ENCODE measurements at regions not wholly inside any gene's neighbourhood (a gene's known extent, or its start where the extent isn't known, plus 50 kb on each side); places are given as distances from the start of the nearest gene placed in this dataset.

- Histone ChIP-seq H2AK9ac (replicated peaks; ENCODE audit: low read depth, low read length, poor library complexity) (no peak overlapping the region), H2AFZ (replicated peaks; ENCODE audit: low read length, poor library complexity) (no peak overlapping the region), H3K14ac (replicated peaks; ENCODE audit: low read depth, low read length) (no peak overlapping the region), H4K20me1 (ENCODE audit: insufficient read depth, low read length) (no peaks in the 10 kb centered on the region), H3K9me1 (ENCODE audit: insufficient read depth, low read length) (no peaks in the 10 kb centered on the region), H3K56ac (ENCODE audit: extremely low read depth, insufficient read depth, low read length) (no peak overlapping the region), H3K4ac (ENCODE audit: low read depth, low read length) (no peak overlapping the region), H2BK5ac (ENCODE audit: low read depth, low read length, poor library complexity, severe bottlenecking) (no peak overlapping the region), H3K4me3 (ENCODE audit: insufficient read depth, low read depth, low read length) (no peak overlapping the region), H3K18ac (ENCODE audit: low read depth, low read length) (no peak overlapping the region), H3K23ac (ENCODE audit: low read depth, low read length) (no peak overlapping the region), H2BK20ac (ENCODE audit: low read depth, low read length) (no peak overlapping the region), H2BK15ac (ENCODE audit: low read depth, low read length) (no peak overlapping the region), H3K27me3 (ENCODE audit: control insufficient read depth, insufficient read depth, low read length) (peaks cover 23% of the 10 kb centered on the region; the same call in 1 of the 2 replicates), H4K91ac (ENCODE audit: insufficient read depth, low read depth, low read length) (no peak overlapping the region), H3K4me1 (ENCODE audit: control insufficient read depth, insufficient read depth, low read length) (no peaks in the 10 kb centered on the region), H2AK5ac (ENCODE audit: low read depth, low read length) (no peak overlapping the region), H2BK120ac (ENCODE audit: low read depth, low read length) (no peak overlapping the region), H3K27ac (ENCODE audit: insufficient read depth, low read length) (no peak overlapping the region), H3K9me3 (ENCODE audit: control insufficient read depth, insufficient read depth, low read length) (peaks cover 5% of the 10 kb centered on the region; the same call in 1 of the 2 replicates), H3K9ac (ENCODE audit: low read depth, low read length) (no peak overlapping the region), H3K4me2 (ENCODE audit: low read depth, low read length) (no peak overlapping the region), H4K5ac (ENCODE audit: low read depth, low read length) (no peak overlapping the region), H3K36me3 (ENCODE audit: control insufficient read depth, insufficient read depth, low read length) (no peaks in the 10 kb centered on the region), H3K79me1 (ENCODE audit: low read depth in 1 of 2, low read length in 2 of 2) (no peaks in the 10 kb centered on the region), H4K8ac (ENCODE audit: low read depth in 2 of 2, low read length in 2 of 2) (no peak overlapping the region)
- DNase-seq (no peak), ATAC-seq (ENCODE audit: low read depth) (no peak)
- WGBS, 2 experiments (ENCODE audit: extremely low coverage in 2 of 2, insufficient read length in 1 of 2), result 80% methylated on average over 1 of the region's 6 CpGs; no CpG with 5 or more reads in 1 of the 2 experiments
- intact Hi-C loops (cut with micrococcal nuclease), result no loop called here
- POLR2A ChIA-PET (ENCODE audit: unreplicated experiment), result no interaction called here
- BruUV-seq (replicated peaks), result no TSS peak
- CTCF ChIA-PET, result no interaction called here
- dilution Hi-C loops (cut with HindIII; ENCODE audit: low sequenced_read_pairs, unreplicated experiment), result no loop called here
- in situ Hi-C loops (cut with MboI; ENCODE audit: low sequenced_read_pairs), result no loop called here
- TF ChIP-seq FOS (IDR thresholded peaks at IDR 0.05; ENCODE audit: low read depth, low read length), result no peak
- TF ChIP-seq MAFK (IDR thresholded peaks at IDR 0.05; ENCODE audit: low read depth, low read length), result no peak
- TF ChIP-seq RAD21 (IDR thresholded peaks at IDR 0.05; ENCODE audit: low read length), result no peak
- TF ChIP-seq SMC3 (IDR thresholded peaks at IDR 0.05; ENCODE audit: low read depth, low read length), result no peak
- TF ChIP-seq BHLHE40 (IDR thresholded peaks at IDR 0.05; ENCODE audit: low read depth, low read length), result no peak
- no peak for TF ChIP-seq CEBPB (IDR thresholded peaks at IDR 0.05; ENCODE audit: low read depth, low read length)
- no peak for TF ChIP-seq ELK1 (IDR thresholded peaks at IDR 0.05; ENCODE audit: borderline replicate concordance, low read depth, low read length)
- TF ChIP-seq CHD1 (IDR thresholded peaks at IDR 0.05; ENCODE audit: low read depth, low read length), result no peak
- TF ChIP-seq MAZ (IDR thresholded peaks at IDR 0.05; ENCODE audit: borderline replicate concordance, low read depth, low read length), result no peak
- TF ChIP-seq MXI1 (IDR thresholded peaks at IDR 0.05; ENCODE audit: borderline replicate concordance, low read depth, low read length), result no peak
- no peak for TF ChIP-seq RFX5 (IDR thresholded peaks at IDR 0.05; ENCODE audit: low read depth, low read length)
- no peak for TF ChIP-seq NFE2L2 (IDR thresholded peaks at IDR 0.05; ENCODE audit: low read depth, low read length)
- TF ChIP-seq USF2 (IDR thresholded peaks at IDR 0.05; ENCODE audit: low read depth, low read length), result no peak
- no peak for TF ChIP-seq POLR2A (IDR thresholded peaks at IDR 0.05; ENCODE audit: low read depth, low read length)
- no peak for TF ChIP-seq RCOR1 (IDR thresholded peaks at IDR 0.05; ENCODE audit: insufficient replicate concordance, low read length)
- no peak for TF ChIP-seq CTCF (conservative IDR thresholded peaks at IDR 0.05; ENCODE audit: low read depth, low read length)
Observed at GRCh38 chr5:171720086-171720485, 65.5 kb upstream of the SMIM23 start.
